ENCODE measurements at regions not wholly inside any gene's neighbourhood (a gene's known extent, or its start where the extent isn't known, plus 50 kb on each side); places are given as distances from the start of the nearest gene placed in this dataset.

DNA sequence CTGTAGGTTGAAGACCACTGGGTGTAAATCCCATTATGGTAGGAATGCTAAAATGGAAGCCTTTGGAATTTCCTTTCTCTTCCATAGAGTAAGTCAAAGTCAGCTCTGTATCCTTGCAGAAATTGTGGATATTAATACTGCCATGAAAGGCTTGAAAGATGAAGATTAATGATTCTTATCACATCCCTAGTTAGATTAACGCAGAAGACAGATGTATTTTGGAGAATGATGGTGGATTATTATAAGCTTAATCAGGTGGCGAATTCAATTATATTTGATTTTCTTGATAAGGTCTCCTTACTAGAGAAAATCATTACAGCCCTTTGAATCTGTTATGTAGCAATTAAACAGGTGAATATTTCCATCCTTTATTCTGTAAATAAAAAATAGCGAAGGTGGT, 270.1 kb downstream of the PHF14 start:
- ATAC-seq (ENCODE audit: low read depth) = no peak
- CTCF ChIA-PET = no interaction called here
- Mint-ChIP-seq H3K4me3 (no peak overlapping the region), H3K9me3 (no peaks in the 10 kb centered on the region), H3K27me3 (peaks cover 2% of the 10 kb centered on the region), H3K36me3 (ENCODE audit: low read depth) (no peaks in the 10 kb centered on the region), H3K4me1 (no peaks in the 10 kb centered on the region), H3K27ac (no peak overlapping the region)
- intact Hi-C loops (cut with micrococcal nuclease) = no loop called here
- DNase-seq = no peak
- POLR2A ChIA-PET = no interaction called here
- TF ChIP-seq CTCF (IDR thresholded peaks at IDR 0.05) = no peak

GRCh38 chr7:11244149-11244548, 270.5 kb downstream of the PHF14 start:
- H3K9me3 Mint-ChIP-seq = no peaks in the 10 kb centered on the region
- no peak for TF ChIP-seq CTCF (IDR thresholded peaks at IDR 0.05)
- no peaks in the 10 kb centered on the region for H3K4me1 Mint-ChIP-seq
- ChIA-PET POLR2A (no interaction called here), CTCF (no interaction called here)
- intact Hi-C loops (cut with micrococcal nuclease) = no loop called here
- H3K4me3 Mint-ChIP-seq = no peak overlapping the region
- peaks cover 2% of the 10 kb centered on the region for H3K27me3 Mint-ChIP-seq
- H3K27ac Mint-ChIP-seq = no peak overlapping the region
- ATAC-seq (ENCODE audit: low read depth) (no peak), DNase-seq (no peak)
- H3K36me3 Mint-ChIP-seq (ENCODE audit: low read depth) = no peaks in the 10 kb centered on the region

DNA sequence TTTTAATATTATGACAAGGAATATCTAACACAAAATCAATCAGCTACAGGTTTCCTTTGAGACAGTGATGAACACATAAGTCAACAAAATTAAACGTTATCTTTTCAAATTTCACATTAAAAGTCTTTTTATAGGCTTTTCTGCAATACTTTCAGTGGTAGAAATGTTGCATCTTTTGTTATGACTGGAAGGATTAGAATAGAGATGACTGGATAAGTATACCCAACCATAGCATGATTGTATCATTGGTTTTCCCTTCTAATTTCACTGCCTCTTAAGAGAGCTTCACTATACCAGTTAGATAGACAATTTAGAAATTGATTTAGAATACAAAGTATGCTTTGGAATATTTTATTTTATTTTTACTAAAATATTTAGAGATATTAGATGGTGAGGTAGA, 273.9 kb downstream of the PHF14 start:
- ATAC-seq (ENCODE audit: low read depth) = no peak
- no peaks in the 10 kb centered on the region for H3K4me1 Mint-ChIP-seq
- H3K9me3 Mint-ChIP-seq = no peaks in the 10 kb centered on the region
- peaks cover 4% of the 10 kb centered on the region for H3K27me3 Mint-ChIP-seq
- no peak overlapping the region for H3K27ac Mint-ChIP-seq
- H3K4me3 Mint-ChIP-seq = no peak overlapping the region
- ChIA-PET POLR2A (no interaction called here), CTCF (no interaction called here)
- TF ChIP-seq CTCF (IDR thresholded peaks at IDR 0.05) = no peak
- H3K36me3 Mint-ChIP-seq (ENCODE audit: low read depth) = no peaks in the 10 kb centered on the region
- intact Hi-C loops (cut with micrococcal nuclease) = no loop called here
- no peak for DNase-seq

DNA sequence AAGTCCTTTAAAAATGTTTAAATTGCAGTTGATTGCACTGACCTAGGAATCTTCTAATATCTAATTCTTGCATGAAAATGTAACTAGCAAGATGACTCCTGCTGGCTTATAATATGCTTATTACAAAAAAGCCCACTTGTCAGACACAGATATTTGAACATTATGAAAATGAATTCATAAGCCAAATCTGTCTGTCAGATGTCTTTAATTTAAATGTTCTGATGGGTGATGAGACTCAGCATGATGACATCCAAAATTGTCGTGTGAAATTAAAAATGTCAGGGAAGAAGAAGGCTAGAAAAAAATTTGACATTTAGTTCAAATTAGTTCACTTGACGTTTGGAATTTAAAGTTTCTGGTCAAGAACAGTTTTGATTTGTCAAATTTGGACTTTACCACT, 277.8 kb downstream of the PHF14 start:
- no peak for TF ChIP-seq CTCF (IDR thresholded peaks at IDR 0.05)
- CTCF ChIA-PET = no interaction called here
- H3K27ac Mint-ChIP-seq = no peak overlapping the region
- no peaks in the 10 kb centered on the region for H3K9me3 Mint-ChIP-seq
- no peaks in the 10 kb centered on the region for H3K36me3 Mint-ChIP-seq (ENCODE audit: low read depth)
- peaks cover 2% of the 10 kb centered on the region for H3K27me3 Mint-ChIP-seq
- POLR2A ChIA-PET = no interaction called here
- no peak for ATAC-seq (ENCODE audit: low read depth)
- H3K4me1 Mint-ChIP-seq = no peaks in the 10 kb centered on the region
- no peak overlapping the region for H3K4me3 Mint-ChIP-seq
- intact Hi-C loops (cut with micrococcal nuclease) = no loop called here
- no peak for DNase-seq

GRCh38 chr7:11252011-11252607, 278.4 kb downstream of the PHF14 start:
- H3K36me3 Mint-ChIP-seq (ENCODE audit: low read depth) = no peaks in the 10 kb centered on the region
- H3K4me1 Mint-ChIP-seq = no peaks in the 10 kb centered on the region
- ATAC-seq (ENCODE audit: low read depth) (no peak), DNase-seq (no peak)
- ChIA-PET POLR2A (no interaction called here), CTCF (no interaction called here)
- H3K27me3 Mint-ChIP-seq = peaks cover 2% of the 10 kb centered on the region
- H3K4me3 Mint-ChIP-seq = no peak overlapping the region
- no peak overlapping the region for H3K27ac Mint-ChIP-seq
- no peaks in the 10 kb centered on the region for H3K9me3 Mint-ChIP-seq
- no peak for TF ChIP-seq CTCF (IDR thresholded peaks at IDR 0.05)
- intact Hi-C loops (cut with micrococcal nuclease) = no loop called here

Measured in activated B cell treated with CpG ODN at 0.5 μM for 24 hours (primary cell).